Mucosa of descending colon (tissue), 3 donors: ENCODE measurements at regions not wholly inside any gene's neighbourhood (a gene's known extent, or its start where the extent isn't known, plus 50 kb on each side); places are given as distances from the start of the nearest gene placed in this dataset.
A peak's percentile ranks its signal among the peaks of the same experiment; 100 is the strongest.

Experiments
- ATAC-seq: fragments of 200-7000 bp; cut with Tn5 transposase; one replicate; pipeline ENCODE4 v1.9.1; 2020; ENCODE audit warnings: mild to moderate bottlenecking, moderate library complexity
- DNase-seq, 3 donors: peaks; one replicate each; pipeline ENCODE4 v3.0.0-alpha.2; 2020
- H3K36me3 ChIP-seq: fragments of 200-600 bp; one replicate; pipeline ENCODE4 v1.8.0; 2021; ENCODE audit warnings: low read depth, mild to moderate bottlenecking
- H3K4me1 ChIP-seq: fragments of 200-600 bp; one replicate; pipeline ENCODE4 v1.8.0; 2021; ENCODE audit warnings: low read depth, mild to moderate bottlenecking
- H3K4me3 ChIP-seq: fragments of 200-600 bp; one replicate; pipeline ENCODE4 v1.8.0; 2021; ENCODE audit warnings: mild to moderate bottlenecking
- H3K9me3 ChIP-seq: fragments of 200-600 bp; one replicate; pipeline ENCODE4 v1.8.0; 2021; ENCODE audit warnings: mild to moderate bottlenecking
- intact Hi-C, 2 donors: fragments of 100-400 bp; cut with DNase I in 1 of 2; cut with micrococcal nuclease in 1 of 2; formaldehyde crosslinking; loops; one replicate each; pipeline versions ENCODE4 v1.11.0 to v1.11.1; 2022; cut with DNase I, micrococcal nuclease
- TF ChIP-seq, protein P1 (sequence below): fragments of 200-600 bp; IDR thresholded peaks from one replicate; pipeline ENCODE4 v1.8.0; 2022; ENCODE audit warnings: antibody characterized with exemption, mild to moderate bottlenecking
- donor health status: DM: no; HTN: no; CAD: no; lungs with moderate emphysema.
- donor health status: DM: no; HTN: no; CAD: no.
- donor health status: DM: no; HTN: yes; CAD: no.

DNA sequence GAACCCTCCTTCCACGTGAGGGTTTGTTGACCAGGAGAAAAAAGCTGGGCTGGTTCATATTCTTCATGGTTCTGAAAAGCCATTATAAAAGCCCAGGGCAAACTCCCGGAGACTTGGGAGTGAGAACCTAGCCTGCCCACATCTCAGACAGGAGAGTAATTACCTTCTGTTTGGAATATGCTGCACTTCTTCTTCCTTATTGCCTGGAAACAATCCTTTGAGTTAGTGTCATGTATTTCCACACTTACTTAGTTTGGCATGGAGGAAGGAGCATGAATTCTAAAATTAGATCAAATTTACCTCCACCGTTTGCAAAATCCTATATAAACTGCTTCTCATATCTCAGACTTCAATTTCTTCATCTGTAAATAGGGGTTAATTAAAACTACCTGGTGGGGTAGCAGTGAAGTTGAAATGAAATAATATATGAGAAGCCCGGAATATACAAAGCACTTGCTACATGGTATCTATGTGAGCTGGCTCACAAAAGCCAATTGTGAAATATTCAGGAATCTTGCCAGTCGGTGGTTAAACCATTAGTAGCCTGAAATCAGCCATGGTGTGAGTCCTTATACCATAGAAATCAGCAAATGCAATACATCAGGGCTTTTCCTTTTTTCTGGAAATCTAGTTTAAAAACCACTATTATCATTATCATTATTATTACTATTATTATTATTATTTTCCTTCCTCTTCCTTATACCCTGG is 140.0 kb upstream of the RAD23B start:
- intact Hi-C loops: no loop called here

DNA sequence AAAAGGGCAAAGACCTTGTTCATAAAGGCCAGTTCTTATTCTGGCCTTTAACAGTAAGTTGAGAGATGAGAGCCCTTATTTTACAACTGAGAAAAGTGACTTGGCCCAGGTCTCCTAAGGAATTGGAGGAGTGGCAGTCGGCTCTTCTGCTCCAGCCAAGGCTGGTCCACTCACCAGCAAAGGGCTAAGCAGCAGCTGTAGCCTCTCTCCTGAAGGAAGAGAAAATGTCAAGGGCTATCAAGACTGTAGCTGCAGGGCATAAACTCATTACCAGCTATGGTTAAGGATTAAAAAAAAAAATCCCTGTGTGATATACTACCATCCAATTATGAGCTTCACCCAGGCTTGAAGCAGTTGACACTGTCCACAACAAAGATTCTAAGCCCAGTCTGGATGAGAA is 138.6 kb upstream of the RAD23B start:
- no peaks in the 10 kb centered on the region for H3K36me3 ChIP-seq
- ATAC-seq: no peak
- H3K9me3 ChIP-seq: no peaks in the 10 kb centered on the region
- no peak overlapping the region for H3K4me3 ChIP-seq
- peaks cover 9% of the 10 kb centered on the region for H3K4me1 ChIP-seq
- no peak for DNase-seq
- TF ChIP-seq, protein P1, sequence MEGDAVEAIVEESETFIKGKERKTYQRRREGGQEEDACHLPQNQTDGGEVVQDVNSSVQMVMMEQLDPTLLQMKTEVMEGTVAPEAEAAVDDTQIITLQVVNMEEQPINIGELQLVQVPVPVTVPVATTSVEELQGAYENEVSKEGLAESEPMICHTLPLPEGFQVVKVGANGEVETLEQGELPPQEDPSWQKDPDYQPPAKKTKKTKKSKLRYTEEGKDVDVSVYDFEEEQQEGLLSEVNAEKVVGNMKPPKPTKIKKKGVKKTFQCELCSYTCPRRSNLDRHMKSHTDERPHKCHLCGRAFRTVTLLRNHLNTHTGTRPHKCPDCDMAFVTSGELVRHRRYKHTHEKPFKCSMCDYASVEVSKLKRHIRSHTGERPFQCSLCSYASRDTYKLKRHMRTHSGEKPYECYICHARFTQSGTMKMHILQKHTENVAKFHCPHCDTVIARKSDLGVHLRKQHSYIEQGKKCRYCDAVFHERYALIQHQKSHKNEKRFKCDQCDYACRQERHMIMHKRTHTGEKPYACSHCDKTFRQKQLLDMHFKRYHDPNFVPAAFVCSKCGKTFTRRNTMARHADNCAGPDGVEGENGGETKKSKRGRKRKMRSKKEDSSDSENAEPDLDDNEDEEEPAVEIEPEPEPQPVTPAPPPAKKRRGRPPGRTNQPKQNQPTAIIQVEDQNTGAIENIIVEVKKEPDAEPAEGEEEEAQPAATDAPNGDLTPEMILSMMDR: no peak
- intact Hi-C loops: no loop called here

More for the DNA sequence above, 140.0 kb upstream of the RAD23B start:
- Histone ChIP-seq H3K36me3 (no peaks in the 10 kb centered on the region), H3K4me3 (no peak overlapping the region), H3K4me1 (peaks cover 9% of the 10 kb centered on the region), H3K9me3 (no peaks in the 10 kb centered on the region)
- DNase-seq (no peak), ATAC-seq (peak; percentile 93)
- TF ChIP-seq, protein P1: no peak

DNA sequence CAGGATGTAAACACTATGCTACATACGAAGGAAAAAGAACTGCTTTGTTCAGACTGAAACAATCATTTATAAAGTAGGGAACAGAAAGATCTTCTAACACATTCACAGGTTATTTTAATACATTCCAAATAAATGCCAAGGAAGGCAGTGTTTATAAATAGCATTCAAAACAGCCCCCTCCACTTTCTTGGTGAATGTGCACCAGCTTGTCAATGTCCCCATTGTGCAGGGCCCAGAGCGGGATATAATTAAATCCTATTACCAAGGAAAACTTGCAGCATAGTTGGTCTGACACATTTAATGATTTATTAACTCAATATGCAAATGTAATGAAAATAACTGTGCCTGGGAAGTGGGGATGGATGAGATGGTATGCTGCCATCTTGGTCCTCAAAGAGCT is 135.9 kb upstream of the RAD23B start:
- DNase-seq (no peak), ATAC-seq (no peak)
- H3K9me3 ChIP-seq: peaks cover 2% of the 10 kb centered on the region
- H3K4me3 ChIP-seq: no peak overlapping the region
- TF ChIP-seq, protein P1: no peak
- peaks cover 9% of the 10 kb centered on the region for H3K4me1 ChIP-seq
- no peaks in the 10 kb centered on the region for H3K36me3 ChIP-seq
- intact Hi-C loops: no loop called here

DNA sequence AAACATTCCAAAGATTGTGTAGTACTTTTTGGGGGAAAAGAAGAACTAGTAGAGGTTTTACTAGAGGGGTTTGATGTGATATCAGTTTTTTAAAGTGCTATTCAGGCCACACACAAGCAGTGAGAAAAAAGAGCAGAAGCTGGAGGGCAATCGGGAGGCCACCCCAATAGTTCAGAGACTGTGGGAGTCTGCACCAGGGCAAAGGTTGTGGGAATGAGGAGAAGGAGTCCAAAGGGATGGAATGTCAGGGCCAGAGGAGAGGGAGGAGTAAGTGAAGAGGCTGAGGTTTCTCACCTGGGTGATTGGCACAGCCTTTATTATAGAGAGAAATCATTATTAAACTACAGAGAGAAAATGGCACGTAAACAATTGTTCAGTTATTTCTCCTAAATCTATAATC is 134.9 kb upstream of the RAD23B start:
- TF ChIP-seq, protein P1: no peak
- DNase-seq (no peak), ATAC-seq (no peak)
- intact Hi-C loops: no loop called here
- no peaks in the 10 kb centered on the region for H3K36me3 ChIP-seq
- H3K4me1 ChIP-seq: peaks cover 2% of the 10 kb centered on the region
- no peak overlapping the region for H3K4me3 ChIP-seq
- peaks cover 2% of the 10 kb centered on the region for H3K9me3 ChIP-seq

DNA sequence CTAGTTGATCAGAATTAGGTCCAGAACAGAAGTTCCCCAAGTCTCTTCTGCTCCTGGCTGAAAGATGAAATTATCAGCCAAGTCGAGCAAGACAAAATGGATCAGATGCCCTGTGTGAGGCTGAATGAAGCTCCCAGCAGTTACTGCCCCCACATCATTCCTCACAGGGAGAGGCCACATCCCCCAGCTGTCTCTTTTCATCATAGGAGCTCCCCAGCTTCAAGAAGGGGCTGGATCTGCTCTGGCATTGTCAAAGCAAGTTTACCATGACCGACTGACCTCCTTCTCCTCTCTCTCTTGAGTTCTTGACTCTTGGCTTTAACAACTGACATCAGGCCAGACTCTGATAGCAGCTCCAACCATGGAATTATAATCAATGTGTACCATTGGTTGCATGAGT is 133.3 kb upstream of the RAD23B start:
- DNase-seq (no peak), ATAC-seq (no peak)
- peaks cover 2% of the 10 kb centered on the region for H3K9me3 ChIP-seq
- TF ChIP-seq, protein P1: no peak
- intact Hi-C loops: no loop called here
- H3K36me3 ChIP-seq: no peaks in the 10 kb centered on the region
- H3K4me1 ChIP-seq: no peaks in the 10 kb centered on the region
- no peak overlapping the region for H3K4me3 ChIP-seq

DNA sequence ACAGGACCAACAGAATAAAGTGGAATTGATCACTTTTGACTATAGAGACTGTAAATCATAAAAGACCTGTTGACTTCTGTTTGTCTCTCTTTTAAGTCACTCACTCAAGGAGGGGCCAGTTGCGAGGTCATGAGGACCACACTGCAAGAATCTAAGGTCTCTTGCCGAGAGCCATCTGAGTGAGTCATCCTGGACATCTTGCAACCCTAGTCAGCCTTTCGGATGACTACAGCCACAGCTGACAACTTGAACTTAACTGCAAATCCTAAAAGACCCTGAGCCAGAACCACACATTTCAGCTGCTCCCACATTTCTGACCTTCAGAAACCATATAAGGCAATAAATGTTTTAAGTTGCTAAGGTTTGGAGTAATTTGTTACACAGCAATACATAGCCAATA is 129.7 kb upstream of the RAD23B start:
- intact Hi-C loops: no loop called here
- TF ChIP-seq, protein P1: no peak
- no peaks in the 10 kb centered on the region for H3K4me1 ChIP-seq

More for the DNA sequence above, 129.7 kb upstream of the RAD23B start:
- DNase-seq: no peak
- H3K4me3 ChIP-seq: no peak overlapping the region
- H3K9me3 ChIP-seq: peaks cover 2% of the 10 kb centered on the region
- no peaks in the 10 kb centered on the region for H3K36me3 ChIP-seq
- ATAC-seq: no peak
